Activated naive CD4-positive, alpha-beta T cell treated with anti-CD3 and anti-CD28 coated beads, Interleukin-2, amount 50 U/mL, for 72 hours (primary cell): ENCODE measurements at regions not wholly inside any gene's neighbourhood (a gene's known extent, or its start where the extent isn't known, plus 50 kb on each side); places are given as distances from the start of the nearest gene placed in this dataset.

Source experiments
- ATAC-seq, 2 donors: fragments of 150-1000 bp; cut with Tn5 transposase; 2 replicates each; pipeline ENCODE4 v1.10.0; 2021; ENCODE audit warnings: mild to moderate bottlenecking in 2 of 2, moderate library complexity in 2 of 2
- DNase-seq, 2 donors: peaks; one replicate each; pipeline ENCODE4 v3.0.0; 2021 to 2022; ENCODE audit warnings: low spot score in 2 of 2
- H3K27ac Mint-ChIP-seq, 2 donors: one replicate each; pipeline ENCODE4 v1.8.0; 2022; ENCODE audit warnings: mild to moderate bottlenecking in 2 of 2, mixed read lengths in 2 of 2
- H3K36me3 Mint-ChIP-seq, 2 donors: one replicate each; pipeline ENCODE4 v1.8.0; 2022; ENCODE audit warnings: mixed read lengths in 2 of 2
- H3K9me3 Mint-ChIP-seq, 2 donors: one replicate each; pipeline ENCODE4 v1.8.0; 2022; ENCODE audit warnings: mixed read lengths in 2 of 2

DNA sequence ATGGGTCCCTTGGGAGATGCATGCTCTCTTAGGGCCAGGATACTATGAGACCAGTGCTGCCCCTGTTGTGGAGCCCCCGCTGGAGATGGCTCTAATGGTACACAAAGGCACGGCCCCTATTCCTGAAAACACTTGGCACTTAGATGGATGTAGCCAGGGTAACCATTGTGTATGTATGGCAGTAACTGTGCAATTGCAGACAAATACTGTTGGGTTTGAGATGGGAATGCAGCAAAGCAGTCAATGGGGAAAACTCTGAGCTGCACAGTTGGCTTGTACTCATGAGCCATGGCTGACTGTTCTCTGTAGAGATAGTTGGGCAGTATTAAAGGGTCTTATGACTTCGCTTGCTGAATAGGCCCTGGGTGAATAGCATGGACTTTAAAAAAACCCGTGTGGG is 67.9 kb upstream of the NPAP1 start:
- H3K36me3 Mint-ChIP-seq: peaks cover 0 to 9% of the 10 kb centered on the region in 2 donors
- no peak overlapping the region for H3K27ac Mint-ChIP-seq
- ATAC-seq (no peak), DNase-seq (no peak)
- H3K9me3 Mint-ChIP-seq: peaks cover 18 to 27% of the 10 kb centered on the region in 2 donors

DNA sequence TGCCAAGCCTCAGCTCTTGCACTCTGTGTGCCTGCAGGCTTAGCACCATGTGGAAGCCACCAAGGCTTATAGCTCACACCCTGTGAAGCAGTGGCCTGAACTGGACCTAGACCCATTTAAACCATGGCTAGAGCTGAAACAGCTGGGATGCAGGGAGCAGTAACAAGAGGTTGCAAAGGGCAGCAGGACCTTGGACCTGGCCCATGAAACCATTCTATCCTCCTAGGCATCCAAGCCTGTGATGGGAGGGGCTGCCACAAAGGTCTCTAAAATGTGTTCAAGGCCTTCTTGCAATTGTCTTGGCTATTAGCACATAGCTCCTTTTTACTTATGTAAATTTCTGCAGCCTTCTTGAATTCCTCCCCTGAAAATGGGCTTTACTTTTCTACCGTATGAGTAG is 57.9 kb upstream of the NPAP1 start:
- peaks cover 0 to 17% of the 10 kb centered on the region in 2 donors for H3K36me3 Mint-ChIP-seq
- no peak for ATAC-seq
- H3K27ac Mint-ChIP-seq: no peak overlapping the region
- no peak for DNase-seq
- peaks cover 32 to 36% of the 10 kb centered on the region in 2 donors for H3K9me3 Mint-ChIP-seq

DNA sequence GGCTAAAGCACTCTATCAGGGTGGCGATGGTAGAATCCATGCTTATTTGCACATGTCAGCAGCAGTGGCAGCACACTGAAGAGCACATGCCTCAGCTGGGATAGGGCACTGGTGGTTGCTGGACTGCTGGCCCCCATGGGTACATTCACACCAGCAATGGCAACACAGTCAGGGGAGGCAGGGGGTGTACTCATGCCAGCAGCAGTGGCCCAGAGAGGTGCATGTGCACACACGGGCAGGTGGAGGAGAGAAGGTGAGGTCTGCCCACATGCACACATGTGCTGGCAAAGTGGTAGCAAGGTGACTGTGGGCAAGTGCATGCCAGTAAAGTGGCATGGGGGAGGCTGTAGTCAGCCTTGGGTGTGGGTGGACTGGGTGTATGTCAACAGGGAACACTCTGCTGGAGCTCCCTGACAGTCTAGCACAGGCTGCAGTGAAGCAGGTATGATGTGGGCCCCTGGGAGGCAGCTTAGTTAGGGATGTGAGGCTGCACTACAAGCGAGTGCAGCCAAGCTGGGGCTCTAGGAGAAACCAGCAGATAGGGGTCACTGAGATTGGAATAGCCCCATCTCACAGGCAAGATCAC is 53.9 kb upstream of the NPAP1 start:
- DNase-seq: no peak
- ATAC-seq: no peak
- H3K27ac Mint-ChIP-seq: no peak overlapping the region
- peaks cover 0 to 23% of the 10 kb centered on the region in 2 donors for H3K36me3 Mint-ChIP-seq
- peaks cover 29 to 31% of the 10 kb centered on the region in 2 donors for H3K9me3 Mint-ChIP-seq
